Naive B cell (primary cell): ENCODE measurements at regions not wholly inside any gene's neighbourhood (a gene's known extent, or its start where the extent isn't known, plus 50 kb on each side); places are given as distances from the start of the nearest gene placed in this dataset.

Experiments
- ATAC-seq, 2 donors: fragments of 150-1000 bp; cut with Tn5 transposase; 2 replicates each; pipeline ENCODE4 v1.10.0; 2021; ENCODE audit warnings: low read depth in 2 of 2, mild to moderate bottlenecking in 2 of 2, moderate library complexity in 2 of 2
- DNase-seq: peaks from one replicate; pipeline ENCODE4 v3.0.0; 2022
- H3K27ac Mint-ChIP-seq, 6 donors: one replicate each; pipeline ENCODE4 v1.8.0; 2020 to 2022; ENCODE audit warnings: mild to moderate bottlenecking in 6 of 6, mixed read lengths in 6 of 6, moderate library complexity in 5 of 6, inconsistent platforms in 2 of 6
- H3K27me3 Mint-ChIP-seq, 3 donors: one replicate each; pipeline ENCODE4 v1.8.0; 2021 to 2022; ENCODE audit warnings: mixed read lengths in 3 of 3, mild to moderate bottlenecking in 1 of 3
- H3K36me3 Mint-ChIP-seq, 2 donors: one replicate each; pipeline ENCODE4 v1.8.0; 2020 to 2022; ENCODE audit warnings: mixed read lengths in 2 of 2, inconsistent platforms in 1 of 2, mild to moderate bottlenecking in 1 of 2
- H3K4me1 Mint-ChIP-seq, 3 donors: one replicate each; pipeline ENCODE4 v1.8.0; 2020 to 2022; ENCODE audit warnings: mixed read lengths in 3 of 3, inconsistent platforms in 1 of 3, mild to moderate bottlenecking in 1 of 3, moderate library complexity in 1 of 3
- H3K4me3 Mint-ChIP-seq, 8 donors: one replicate each; pipeline ENCODE4 v1.8.0; 2020 to 2022; ENCODE audit warnings: mild to moderate bottlenecking in 8 of 8, mixed read lengths in 8 of 8, moderate library complexity in 8 of 8, inconsistent platforms in 2 of 8
- H3K9me3 Mint-ChIP-seq, 7 donors: one replicate each; pipeline ENCODE4 v1.8.0; 2020 to 2022; ENCODE audit warnings: mixed read lengths in 7 of 7, mild to moderate bottlenecking in 5 of 7, inconsistent platforms in 2 of 7, moderate library complexity in 1 of 7

GRCh38 chr21:31558962-31559367 lies 100.5 kb upstream of the SOD1 start:
- H3K9me3 Mint-ChIP-seq, result peaks cover 0 to 3% (median 0%) of the 10 kb centered on the region in 7 donors
- H3K4me1 Mint-ChIP-seq, result peaks cover 11 to 21% (median 12%) of the 10 kb centered on the region in 3 donors
- peaks cover 7 to 40% (median 28%) of the 10 kb centered on the region in 3 donors for H3K27me3 Mint-ChIP-seq
- peak; percentile 87 to 88 for ATAC-seq
- peak overlapping the region in 1 of 6 donors; percentile 42 for H3K27ac Mint-ChIP-seq
- no peaks in the 10 kb centered on the region for H3K36me3 Mint-ChIP-seq
- DNase-seq, result peak; percentile 87
- H3K4me3 Mint-ChIP-seq, result peak overlapping the region in 7 of 8 donors; percentile 25 to 97 (median 87)

- DNase-seq, result peak; percentile 20
- H3K4me1 Mint-ChIP-seq, result peaks cover 11 to 21% (median 12%) of the 10 kb centered on the region in 3 donors
These were observed 101.1 kb upstream of the SOD1 start for GRCh38 chr21:31558189-31558961.

GRCh38 chr21:31557421-31558188 lies 101.9 kb upstream of the SOD1 start:
- H3K27me3 Mint-ChIP-seq, result peaks cover 13 to 54% (median 28%) of the 10 kb centered on the region in 3 donors
- H3K9me3 Mint-ChIP-seq, result no peaks in the 10 kb centered on the region
- peak; percentile 7 for DNase-seq
- no peak overlapping the region for H3K27ac Mint-ChIP-seq
- no peaks in the 10 kb centered on the region for H3K36me3 Mint-ChIP-seq
- no peak for ATAC-seq
- peaks cover 11 to 21% (median 12%) of the 10 kb centered on the region in 3 donors for H3K4me1 Mint-ChIP-seq
- H3K4me3 Mint-ChIP-seq, result peak overlapping the region; percentile 72 to 88 (median 80)

More at GRCh38 chr21:31558189-31558961, 101.1 kb upstream of the SOD1 start:
- Mint-ChIP-seq H3K9me3 (peaks cover 0 to 2% (median 0%) of the 10 kb centered on the region in 7 donors), H3K4me3 (peak overlapping the region; percentile 78 to 88 (median 84)), H3K27ac (peak overlapping the region in 1 of 6 donors; percentile 47), H3K36me3 (no peaks in the 10 kb centered on the region), H3K27me3 (peaks cover 7 to 46% (median 28%) of the 10 kb centered on the region in 3 donors)
- peak; percentile 17 for ATAC-seq

- no peaks in the 10 kb centered on the region for H3K9me3 Mint-ChIP-seq
- ATAC-seq (no peak), DNase-seq (no peak)
- H3K36me3 Mint-ChIP-seq, result no peaks in the 10 kb centered on the region
- H3K27ac Mint-ChIP-seq, result no peak overlapping the region
- peaks cover 13 to 55% (median 28%) of the 10 kb centered on the region in 3 donors for H3K27me3 Mint-ChIP-seq
- peak overlapping the region in 6 of 8 donors; percentile 8 to 87 (median 80) for H3K4me3 Mint-ChIP-seq
- H3K4me1 Mint-ChIP-seq, result peaks cover 11 to 21% (median 12%) of the 10 kb centered on the region in 3 donors
These were observed 102.8 kb upstream of the SOD1 start for GRCh38 chr21:31556662-31557061.

- ATAC-seq, result no peak
- peaks cover 13 to 55% (median 28%) of the 10 kb centered on the region in 3 donors for H3K27me3 Mint-ChIP-seq
- no peaks in the 10 kb centered on the region for H3K9me3 Mint-ChIP-seq
- DNase-seq, result no peak
- H3K4me1 Mint-ChIP-seq, result peaks cover 11 to 21% (median 12%) of the 10 kb centered on the region in 3 donors
- H3K27ac Mint-ChIP-seq, result no peak overlapping the region
- no peaks in the 10 kb centered on the region for H3K36me3 Mint-ChIP-seq
- H3K4me3 Mint-ChIP-seq, result peak overlapping the region in 2 of 8 donors; percentile 15 to 87
These were observed 103.7 kb upstream of the SOD1 start for GRCh38 chr21:31555741-31556191.

- Mint-ChIP-seq H3K4me3 (peak overlapping the region in 1 of 8 donors; percentile 87), H3K9me3 (peaks cover 0 to 3% (median 0%) of the 10 kb centered on the region in 7 donors), H3K4me1 (peaks cover 4 to 13% (median 5%) of the 10 kb centered on the region in 3 donors), H3K27me3 (peaks cover 13 to 46% (median 28%) of the 10 kb centered on the region in 3 donors), H3K27ac (no peak overlapping the region), H3K36me3 (no peaks in the 10 kb centered on the region)
- DNase-seq (no peak), ATAC-seq (no peak)
These were observed 104.9 kb upstream of the SOD1 start for GRCh38 chr21:31554511-31555022.

- Mint-ChIP-seq H3K27ac (no peak overlapping the region), H3K4me1 (peaks cover 0 to 10% (median 0%) of the 10 kb centered on the region in 3 donors), H3K4me3 (no peak overlapping the region), H3K36me3 (no peaks in the 10 kb centered on the region), H3K9me3 (peaks cover 0 to 3% (median 0%) of the 10 kb centered on the region in 7 donors), H3K27me3 (peaks cover 13 to 46% (median 28%) of the 10 kb centered on the region in 3 donors)
- no peak for DNase-seq
- ATAC-seq, result no peak
These were observed 105.6 kb upstream of the SOD1 start for GRCh38 chr21:31553926-31554325.

- ATAC-seq (no peak), DNase-seq (no peak)
- Mint-ChIP-seq H3K9me3 (peaks cover 0 to 3% (median 0%) of the 10 kb centered on the region in 7 donors), H3K4me3 (no peak overlapping the region), H3K27me3 (peaks cover 13 to 46% (median 28%) of the 10 kb centered on the region in 3 donors), H3K4me1 (peaks cover 0 to 10% (median 0%) of the 10 kb centered on the region in 3 donors), H3K27ac (no peak overlapping the region), H3K36me3 (no peaks in the 10 kb centered on the region)
These were observed 106.0 kb upstream of the SOD1 start for GRCh38 chr21:31553461-31553860.

GRCh38 chr21:31552826-31553225 lies 106.7 kb upstream of the SOD1 start:
- Mint-ChIP-seq H3K27me3 (peaks cover 13 to 46% (median 28%) of the 10 kb centered on the region in 3 donors), H3K27ac (peak overlapping the region in 1 of 6 donors; percentile 76), H3K9me3 (peaks cover 0 to 3% (median 0%) of the 10 kb centered on the region in 7 donors), H3K4me3 (no peak overlapping the region), H3K36me3 (no peaks in the 10 kb centered on the region), H3K4me1 (peaks cover 0 to 10% (median 0%) of the 10 kb centered on the region in 3 donors)
- no peak for ATAC-seq
- no peak for DNase-seq

- DNase-seq (no peak), ATAC-seq (no peak)
- no peaks in the 10 kb centered on the region for H3K4me1 Mint-ChIP-seq
- no peaks in the 10 kb centered on the region for H3K36me3 Mint-ChIP-seq
- H3K9me3 Mint-ChIP-seq, result peaks cover 0 to 3% (median 0%) of the 10 kb centered on the region in 7 donors
- no peak overlapping the region for H3K27ac Mint-ChIP-seq
- peaks cover 7 to 26% (median 8%) of the 10 kb centered on the region in 3 donors for H3K27me3 Mint-ChIP-seq
- no peak overlapping the region for H3K4me3 Mint-ChIP-seq
These were observed 109.4 kb upstream of the SOD1 start for GRCh38 chr21:31550070-31550469.

- no peak for ATAC-seq
- Mint-ChIP-seq H3K36me3 (no peaks in the 10 kb centered on the region), H3K27me3 (peaks cover 0 to 12% (median 7%) of the 10 kb centered on the region in 3 donors)
These were observed 110.8 kb upstream of the SOD1 start for GRCh38 chr21:31548688-31549087.

GRCh38 chr21:31546443-31547170 lies 112.9 kb upstream of the SOD1 start:
- DNase-seq (no peak), ATAC-seq (no peak)
- H3K36me3 Mint-ChIP-seq, result no peaks in the 10 kb centered on the region
- peak overlapping the region in 1 of 6 donors; percentile 73 for H3K27ac Mint-ChIP-seq
- no peaks in the 10 kb centered on the region for H3K4me1 Mint-ChIP-seq
- peak overlapping the region in 1 of 8 donors; percentile 29 for H3K4me3 Mint-ChIP-seq
- peaks cover 0 to 3% (median 0%) of the 10 kb centered on the region in 7 donors for H3K9me3 Mint-ChIP-seq
- H3K27me3 Mint-ChIP-seq, result no peaks in the 10 kb centered on the region

More at GRCh38 chr21:31548688-31549087, 110.8 kb upstream of the SOD1 start:
- H3K4me3 Mint-ChIP-seq, result no peak overlapping the region
- no peak for DNase-seq
- no peaks in the 10 kb centered on the region for H3K4me1 Mint-ChIP-seq
- peaks cover 0 to 3% (median 0%) of the 10 kb centered on the region in 7 donors for H3K9me3 Mint-ChIP-seq
- H3K27ac Mint-ChIP-seq, result peak overlapping the region in 1 of 6 donors; percentile 6
